ENCODE measurements at regions not wholly inside any gene's neighbourhood (a gene's known extent, or its start where the extent isn't known, plus 50 kb on each side); places are given as distances from the start of the nearest gene placed in this dataset.

GRCh38 chr16:58960034-58960433, 225.9 kb upstream of the GOT2 start:
- Histone ChIP-seq H3K9me2 (replicated peaks; ENCODE audit: control insufficient read depth, low read length) (no peaks in the 10 kb centered on the region), H3K27me3 (ENCODE audit: control insufficient read depth, low read length) (no peaks in the 10 kb centered on the region), H3K4me1 (ENCODE audit: control insufficient read depth, low read length) (no peaks in the 10 kb centered on the region), H3K36me3 (ENCODE audit: control insufficient read depth, low read length) (no peaks in the 10 kb centered on the region), H3K27ac (ENCODE audit: low read depth, low read length) (no peak overlapping the region), H3F3A (ENCODE audit: control insufficient read depth, insufficient read depth) (no peaks in the 10 kb centered on the region), H4K20me1 (ENCODE audit: control insufficient read depth, insufficient read depth, low read depth, low read length) (no peaks in the 10 kb centered on the region), H3K9me3 (ENCODE audit: control insufficient read depth, insufficient read depth, low read length) (no peaks in the 10 kb centered on the region), H3K4me2 (ENCODE audit: low read length) (no peak overlapping the region), H3K79me2 (ENCODE audit: control insufficient read depth, low read length) (no peaks in the 10 kb centered on the region), H3K4me3 (ENCODE audit: low read length) (no peak overlapping the region)
- no peak for TF ChIP-seq EZH2phosphoT487 (IDR thresholded peaks at IDR 0.05; ENCODE audit: borderline replicate concordance, low read length)
- no peak for TF ChIP-seq CTCF (IDR thresholded peaks at IDR 0.05; ENCODE audit: low read depth, low read length, poor library complexity, severe bottlenecking)

GRCh38 chr16:58958749-58959148, 224.6 kb upstream of the GOT2 start:
- no peaks in the 10 kb centered on the region for H3K79me2 ChIP-seq (ENCODE audit: control insufficient read depth, low read length)
- H3K4me2 ChIP-seq (ENCODE audit: low read length): no peak overlapping the region
- TF ChIP-seq EZH2phosphoT487 (IDR thresholded peaks at IDR 0.05; ENCODE audit: borderline replicate concordance, low read length): no peak
- no peak for TF ChIP-seq CTCF (IDR thresholded peaks at IDR 0.05; ENCODE audit: low read depth, low read length, poor library complexity, severe bottlenecking)
- H3K9me2 ChIP-seq (replicated peaks; ENCODE audit: control insufficient read depth, low read length): no peaks in the 10 kb centered on the region
- no peaks in the 10 kb centered on the region for H3K27me3 ChIP-seq (ENCODE audit: control insufficient read depth, low read length)
- H3K27ac ChIP-seq (ENCODE audit: low read depth, low read length): no peak overlapping the region
- no peaks in the 10 kb centered on the region for H3K9me3 ChIP-seq (ENCODE audit: control insufficient read depth, insufficient read depth, low read length)
- H3K4me3 ChIP-seq (ENCODE audit: low read length): no peak overlapping the region
- no peaks in the 10 kb centered on the region for H3F3A ChIP-seq (ENCODE audit: control insufficient read depth, insufficient read depth)
- no peaks in the 10 kb centered on the region for H3K36me3 ChIP-seq (ENCODE audit: control insufficient read depth, low read length)
- no peaks in the 10 kb centered on the region for H3K4me1 ChIP-seq (ENCODE audit: control insufficient read depth, low read length)
- H4K20me1 ChIP-seq (ENCODE audit: control insufficient read depth, insufficient read depth, low read depth, low read length): no peaks in the 10 kb centered on the region

- Histone ChIP-seq H4K20me1 (ENCODE audit: control insufficient read depth, insufficient read depth, low read depth, low read length) (no peaks in the 10 kb centered on the region), H3K9me3 (ENCODE audit: control insufficient read depth, insufficient read depth, low read length) (no peaks in the 10 kb centered on the region), H3K4me1 (ENCODE audit: control insufficient read depth, low read length) (no peaks in the 10 kb centered on the region), H3K27ac (ENCODE audit: low read depth, low read length) (no peak overlapping the region), H3K9me2 (replicated peaks; ENCODE audit: control insufficient read depth, low read length) (no peaks in the 10 kb centered on the region), H3K4me2 (ENCODE audit: low read length) (no peak overlapping the region), H3K4me3 (ENCODE audit: low read length) (no peak overlapping the region), H3F3A (ENCODE audit: control insufficient read depth, insufficient read depth) (no peaks in the 10 kb centered on the region), H3K36me3 (ENCODE audit: control insufficient read depth, low read length) (no peaks in the 10 kb centered on the region), H3K79me2 (ENCODE audit: control insufficient read depth, low read length) (no peaks in the 10 kb centered on the region), H3K27me3 (ENCODE audit: control insufficient read depth, low read length) (no peaks in the 10 kb centered on the region)
- no peak for TF ChIP-seq EZH2phosphoT487 (IDR thresholded peaks at IDR 0.05; ENCODE audit: borderline replicate concordance, low read length)
- no peak for TF ChIP-seq CTCF (IDR thresholded peaks at IDR 0.05; ENCODE audit: low read depth, low read length, poor library complexity, severe bottlenecking)
Measured at GRCh38 chr16:58948244-58948643, 214.1 kb upstream of the GOT2 start.

GRCh38 chr16:58940609-58941008, 206.5 kb upstream of the GOT2 start:
- Histone ChIP-seq H3K27ac (ENCODE audit: low read depth, low read length) (no peak overlapping the region), H3K4me1 (ENCODE audit: control insufficient read depth, low read length) (no peaks in the 10 kb centered on the region), H3K4me2 (ENCODE audit: low read length) (no peak overlapping the region), H3F3A (ENCODE audit: control insufficient read depth, insufficient read depth) (no peaks in the 10 kb centered on the region), H3K36me3 (ENCODE audit: control insufficient read depth, low read length) (no peaks in the 10 kb centered on the region), H3K9me3 (ENCODE audit: control insufficient read depth, insufficient read depth, low read length) (no peaks in the 10 kb centered on the region), H3K4me3 (ENCODE audit: low read length) (no peak overlapping the region), H3K27me3 (ENCODE audit: control insufficient read depth, low read length) (no peaks in the 10 kb centered on the region), H3K79me2 (ENCODE audit: control insufficient read depth, low read length) (no peaks in the 10 kb centered on the region), H4K20me1 (ENCODE audit: control insufficient read depth, insufficient read depth, low read depth, low read length) (no peaks in the 10 kb centered on the region), H3K9me2 (replicated peaks; ENCODE audit: control insufficient read depth, low read length) (no peaks in the 10 kb centered on the region)
- TF ChIP-seq EZH2phosphoT487 (IDR thresholded peaks at IDR 0.05; ENCODE audit: borderline replicate concordance, low read length): no peak
- TF ChIP-seq CTCF (IDR thresholded peaks at IDR 0.05; ENCODE audit: low read depth, low read length, poor library complexity, severe bottlenecking): no peak

Data from DOHH2 (cell line).